Left colon (tissue), 2 donors: ENCODE measurements at regions not wholly inside any gene's neighbourhood (a gene's known extent, or its start where the extent isn't known, plus 50 kb on each side); places are given as distances from the start of the nearest gene placed in this dataset.
A peak's percentile ranks its signal among the peaks of the same experiment; 100 is the strongest.
"Not testable (repeated sequence)": the region's sequence is repeated elsewhere in the genome, so short reads cannot be mapped to it uniquely, and the experiment has no call there.

Experiments
- ATAC-seq: fragments of 200-7000 bp; cut with Tn5 transposase; one replicate; pipeline ENCODE4 v1.9.1; 2020; ENCODE audit warnings: mild to moderate bottlenecking, moderate library complexity
- DNase-seq, 2 donors: peaks; one replicate each; pipeline ENCODE4 v3.0.0-alpha.2; 2020
- intact Hi-C, 2 donors: fragments of 100-400 bp; cut with DNase I in 1 of 2; cut with micrococcal nuclease in 1 of 2; formaldehyde crosslinking; loops; one replicate each; pipeline versions ENCODE4 v1.11.2 to v1.14.0; 2022; cut with DNase I, micrococcal nuclease
- donor health status: DM: no; HTN: no; CAD: no.
- donor health status: DM: yes; HTN: yes; CAD: no.

GRCh38 chr9:110029429-110029955 is 178.5 kb downstream of the C9orf152 start:
- intact Hi-C loops = no loop called here
- ATAC-seq = no peak
- no peak for DNase-seq

GRCh38 chr9:110029956-110030480 is 177.9 kb downstream of the C9orf152 start:
- intact Hi-C loops = no loop called here
- no peak for DNase-seq
- ATAC-seq = no peak

- DNase-seq = no peak
- intact Hi-C loops = no loop called here
- no peak for ATAC-seq
Measured at GRCh38 chr9:110030632-110031031, 177.3 kb downstream of the C9orf152 start.

GRCh38 chr9:110031511-110032173 is 176.3 kb downstream of the C9orf152 start:
- ATAC-seq = no peak
- no peak for DNase-seq
- intact Hi-C loops = no loop called here

GRCh38 chr9:110032532-110032931 is 175.4 kb downstream of the C9orf152 start:
- DNase-seq, intact Hi-C loops, ATAC-seq: not testable (repeated sequence)

GRCh38 chr9:110033869-110034268 is 174.1 kb downstream of the C9orf152 start:
- intact Hi-C loops = no loop called here
- ATAC-seq = no peak
- DNase-seq = no peak

- DNase-seq (no peak), ATAC-seq (no peak)
- intact Hi-C loops = no loop called here
Measured at GRCh38 chr9:110036286-110036685, 171.7 kb downstream of the C9orf152 start.

GRCh38 chr9:110040788-110041187 is 167.2 kb downstream of the C9orf152 start:
- ATAC-seq (peak; percentile 39), DNase-seq (no peak)
- intact Hi-C loops = no loop called here

GRCh38 chr9:110041452-110041851 is 166.5 kb downstream of the C9orf152 start:
- intact Hi-C loops = no loop called here
- DNase-seq = no peak
- ATAC-seq = no peak

- DNase-seq (no peak), ATAC-seq (no peak)
- intact Hi-C loops = no loop called here
Measured at GRCh38 chr9:110047232-110047954, 160.6 kb downstream of the C9orf152 start.

- DNase-seq (peak; percentile 30 to 37), ATAC-seq (peak; percentile 12)
- intact Hi-C loops = no loop called here
Measured at GRCh38 chr9:110047955-110048402, 160.0 kb downstream of the C9orf152 start.

- intact Hi-C loops = no loop called here
- ATAC-seq (peak; percentile 92), DNase-seq (peak; percentile 73 to 84)
Measured at GRCh38 chr9:110048403-110048975, 159.5 kb downstream of the C9orf152 start.

- peak; percentile 35 for ATAC-seq
- peak in 1 of 2 donors; percentile 36 for DNase-seq
- intact Hi-C loops = no loop called here
Measured at GRCh38 chr9:110048976-110049698, 158.8 kb downstream of the C9orf152 start.

GRCh38 chr9:110049699-110050450 is 158.1 kb downstream of the C9orf152 start:
- ATAC-seq = peak; percentile 77
- intact Hi-C loops = loop anchor here in 1 of 2 donors (10.0 kb wide), 1 partner anchor 95 kb away; no protein-coding TSS in a partner anchor
- peak in 1 of 2 donors; percentile 63 for DNase-seq

- DNase-seq (peak in 1 of 2 donors; percentile 14), ATAC-seq (no peak)
- intact Hi-C loops = loop anchor here in 1 of 2 donors (10.0 kb wide), 1 partner anchor 94 kb away; no protein-coding TSS in a partner anchor
Measured at GRCh38 chr9:110050925-110051355, 157.0 kb downstream of the C9orf152 start.

- ATAC-seq = no peak
- no peak for DNase-seq
- intact Hi-C loops = loop anchor here in 1 of 2 donors (10.0 kb wide), 1 partner anchor 89 kb away; no protein-coding TSS in a partner anchor
Measured at GRCh38 chr9:110056062-110056461, 151.9 kb downstream of the C9orf152 start.

- DNase-seq (peak; percentile 41 to 67), ATAC-seq (peak; percentile 99)
- intact Hi-C loops = loop anchor here in 1 of 2 donors (10.0 kb wide), 1 partner anchor 86 kb away; no protein-coding TSS in a partner anchor
Measured at GRCh38 chr9:110058304-110058953, 149.5 kb downstream of the C9orf152 start.
